AG04449 (cell line): ENCODE measurements at regions not wholly inside any gene's neighbourhood (a gene's known extent, or its start where the extent isn't known, plus 50 kb on each side); places are given as distances from the start of the nearest gene placed in this dataset.

Experiments used
- CTCF ChIA-PET: fragments of 350-600 bp; formaldehyde crosslinking; extraction: SDS; loops from one replicate; lab custom pipeline; 2021; ENCODE audit warnings: antibody characterized with exemption; lab: Yijun Ruan, JAX
- POLR2A ChIA-PET: fragments of 400-600, 350-600 bp; formaldehyde crosslinking; extraction: SDS; loops from one replicate; lab custom pipeline; 2020; ENCODE audit warnings: antibody characterized with exemption, inconsistent platforms; lab: Yijun Ruan, JAX
- DNase-seq: peaks from one replicate; pipeline ENCODE4 v3.0.0-alpha.2; 2010; ENCODE audit warnings: low read depth, low spot score
- H3K4me3 ChIP-seq: 2 replicates; pipeline ENCODE4 v1.5.1; 2011; ENCODE audit warnings: low read depth, mild to moderate bottlenecking, control low read depth, low read length
- CTCF ChIP-seq: IDR thresholded peaks from one replicate; pipeline ENCODE4 v1.5.1; 2011; ENCODE audit warnings: mild to moderate bottlenecking, moderate library complexity, low read length, control low read depth, inconsistent platforms; ENCODE audit not compliant: insufficient read depth; ENCODE audit errors: missing control alignments

GRCh38 chr3:117080872-117081271 is 371.3 kb downstream of the TUSC7 start:
- POLR2A ChIA-PET: no interaction called here
- no peak for DNase-seq
- CTCF ChIA-PET: no interaction called here
- TF ChIP-seq CTCF: no peak
- no peak overlapping the region for H3K4me3 ChIP-seq

GRCh38 chr3:117084277-117084676 is 374.7 kb downstream of the TUSC7 start:
- ChIA-PET CTCF (no interaction called here), POLR2A (no interaction called here)
- H3K4me3 ChIP-seq: no peak overlapping the region
- TF ChIP-seq CTCF: no peak
- DNase-seq: no peak

- H3K4me3 ChIP-seq: no peak overlapping the region
- ChIA-PET POLR2A (no interaction called here), CTCF (no interaction called here)
- TF ChIP-seq CTCF: no peak
- no peak for DNase-seq
Observed at GRCh38 chr3:117084739-117085270, 375.2 kb downstream of the TUSC7 start.

GRCh38 chr3:117091676-117092075 is 382.1 kb downstream of the TUSC7 start:
- ChIA-PET POLR2A (no interaction called here), CTCF (interaction anchor here (1.9 kb wide), 1 partner anchor 33 kb away, joined by 5 read pairs; no protein-coding TSS in a partner anchor)
- no peak for TF ChIP-seq CTCF
- DNase-seq: no peak
- no peak overlapping the region for H3K4me3 ChIP-seq

- H3K4me3 ChIP-seq: no peak overlapping the region
- TF ChIP-seq CTCF: no peak
- CTCF ChIA-PET: interaction anchor here (0.8 kb wide), 1 partner anchor 38 kb away, joined by 3 read pairs; no protein-coding TSS in a partner anchor
- no peak for DNase-seq
- POLR2A ChIA-PET: no interaction called here
Observed at GRCh38 chr3:117096549-117096948, 387.0 kb downstream of the TUSC7 start.

GRCh38 chr3:117097351-117097750 is 387.8 kb downstream of the TUSC7 start:
- POLR2A ChIA-PET: no interaction called here
- no peak overlapping the region for H3K4me3 ChIP-seq
- no peak for DNase-seq
- no peak for TF ChIP-seq CTCF
- CTCF ChIA-PET: interaction anchor here (0.8 kb wide), 1 partner anchor 39 kb away, joined by 3 read pairs; no protein-coding TSS in a partner anchor
